BLaER1 (cell line): ENCODE measurements at regions not wholly inside any gene's neighbourhood (a gene's known extent, or its start where the extent isn't known, plus 50 kb on each side); places are given as distances from the start of the nearest gene placed in this dataset.
A peak's percentile ranks its signal among the peaks of the same experiment; 100 is the strongest.
"Not testable (repeated sequence)": the region's sequence is repeated elsewhere in the genome, so short reads cannot be mapped to it uniquely, and the experiment has no call there.

ENCODE experiments used
- H3K27ac ChIP-seq: shearing (Covaris generic); formaldehyde crosslinking; 2 replicates; pipeline ENCODE4 v1.8.1; 2022
- H3K27me3 ChIP-seq: shearing (Covaris generic); formaldehyde crosslinking; 2 replicates; pipeline ENCODE4 v1.8.1; 2022
- H3K36me3 ChIP-seq: shearing (Covaris generic); formaldehyde crosslinking; 2 replicates; pipeline ENCODE4 v1.8.1; 2022
- H3K4me1 ChIP-seq: shearing (Covaris generic); formaldehyde crosslinking; 2 replicates; pipeline ENCODE4 v1.8.1; 2022
- H3K4me2 ChIP-seq: shearing (Covaris generic); formaldehyde crosslinking; 2 replicates; pipeline ENCODE4 v1.8.1; 2022
- H3K4me3 ChIP-seq: shearing (Covaris generic); formaldehyde crosslinking; 2 replicates; pipeline ENCODE4 v1.8.1; 2022
- H3K9ac ChIP-seq: shearing (Covaris generic); formaldehyde crosslinking; 2 replicates; pipeline ENCODE4 v1.8.1; 2022
- H3K9me3 ChIP-seq: shearing (Covaris generic); formaldehyde crosslinking; 2 replicates; pipeline ENCODE4 v1.8.1; 2022
- H4K20me1 ChIP-seq: shearing (Covaris generic); formaldehyde crosslinking; 2 replicates; pipeline ENCODE4 v1.8.1; 2022
- Cebpa-rat ChIP-seq: shearing (Covaris generic); IDR thresholded peaks from 2 replicates; pipeline ENCODE4 v1.8.1; 2022

GRCh38 chr5:63121471-63121870 is 542.9 kb downstream of the LRRC70 start:
- Histone ChIP-seq H3K4me3 (no peak overlapping the region), H3K9me3 (peaks cover 22% of the 10 kb centered on the region), H3K27me3 (no peaks in the 10 kb centered on the region), H3K27ac (no peak overlapping the region), H3K4me1 (peaks cover 55% of the 10 kb centered on the region), H3K36me3 (no peaks in the 10 kb centered on the region), H4K20me1 (no peaks in the 10 kb centered on the region), H3K9ac (no peak overlapping the region), H3K4me2 (peak overlapping the region; percentile 23; the same call in 1 of the 2 replicates)
- TF ChIP-seq Cebpa-rat: no peak

- Histone ChIP-seq H3K9me3 (peaks cover 22% of the 10 kb centered on the region), H3K36me3 (no peaks in the 10 kb centered on the region), H3K9ac (no peak overlapping the region), H3K27me3 (no peaks in the 10 kb centered on the region), H4K20me1 (no peaks in the 10 kb centered on the region), H3K27ac (no peak overlapping the region), H3K4me2 (no peak overlapping the region), H3K4me3 (no peak overlapping the region), H3K4me1 (peaks cover 25% of the 10 kb centered on the region)
- no peak for TF ChIP-seq Cebpa-rat
These were observed 539.6 kb downstream of the LRRC70 start for GRCh38 chr5:63118221-63118620.

GRCh38 chr5:63111891-63112290 is 533.3 kb downstream of the LRRC70 start:
- Histone ChIP-seq H3K4me2 (peak overlapping the region; percentile 8; the same call in 1 of the 2 replicates), H3K9me3 (no peaks in the 10 kb centered on the region)

GRCh38 chr5:63101870-63102269 is 523.3 kb downstream of the LRRC70 start:
- H3K4me3 ChIP-seq: no peak overlapping the region
- H3K27me3 ChIP-seq: no peaks in the 10 kb centered on the region
- no peak overlapping the region for H3K9ac ChIP-seq
- 0 out of 2 replicates have a peak, but pooled peaks cover 4% of the 10 kb centered on the region for H3K9me3 ChIP-seq
- no peak for TF ChIP-seq Cebpa-rat
- no peak overlapping the region for H3K4me2 ChIP-seq
- no peak overlapping the region for H3K27ac ChIP-seq
- H3K4me1 ChIP-seq: no peaks in the 10 kb centered on the region
- no peaks in the 10 kb centered on the region for H3K36me3 ChIP-seq
- H4K20me1 ChIP-seq: no peaks in the 10 kb centered on the region

More at GRCh38 chr5:63111891-63112290, 533.3 kb downstream of the LRRC70 start:
- TF ChIP-seq Cebpa-rat: no peak
- no peak overlapping the region for H3K9ac ChIP-seq
- H4K20me1 ChIP-seq: no peaks in the 10 kb centered on the region
- H3K4me1 ChIP-seq: peaks cover 11% of the 10 kb centered on the region; the same call in 1 of the 2 replicates
- H3K4me3 ChIP-seq: no peak overlapping the region
- no peak overlapping the region for H3K27ac ChIP-seq
- H3K36me3 ChIP-seq: no peaks in the 10 kb centered on the region
- no peaks in the 10 kb centered on the region for H3K27me3 ChIP-seq

- Histone ChIP-seq H3K27me3 (no peaks in the 10 kb centered on the region), H3K4me2 (no peak overlapping the region), H3K4me3 (no peak overlapping the region), H3K9me3 (no peaks in the 10 kb centered on the region), H3K9ac (no peak overlapping the region), H3K4me1 (no peaks in the 10 kb centered on the region), H3K27ac (no peak overlapping the region), H4K20me1 (no peaks in the 10 kb centered on the region), H3K36me3 (no peaks in the 10 kb centered on the region)
- no peak for TF ChIP-seq Cebpa-rat
These were observed 518.7 kb downstream of the LRRC70 start for GRCh38 chr5:63097286-63097685.

- H3K4me3 ChIP-seq: no peak overlapping the region
- no peak overlapping the region for H3K27ac ChIP-seq
- TF ChIP-seq Cebpa-rat: no peak
- H4K20me1 ChIP-seq: no peaks in the 10 kb centered on the region
- no peak overlapping the region for H3K4me2 ChIP-seq
- no peaks in the 10 kb centered on the region for H3K27me3 ChIP-seq
- no peak overlapping the region for H3K9ac ChIP-seq
- H3K36me3 ChIP-seq: no peaks in the 10 kb centered on the region
- H3K4me1 ChIP-seq: no peaks in the 10 kb centered on the region
- peaks cover 12% of the 10 kb centered on the region; the same call in 1 of the 2 replicates for H3K9me3 ChIP-seq
These were observed 516.1 kb downstream of the LRRC70 start for GRCh38 chr5:63094730-63095129.

- TF ChIP-seq Cebpa-rat: no peak
These were observed 510.5 kb downstream of the LRRC70 start for GRCh38 chr5:63089147-63089546.

GRCh38 chr5:63085561-63085960 is 506.9 kb downstream of the LRRC70 start:
- no peak for TF ChIP-seq Cebpa-rat
- Histone ChIP-seq H3K36me3 (no peaks in the 10 kb centered on the region), H3K9me3 (peaks cover 15% of the 10 kb centered on the region; the same call in 1 of the 2 replicates), H3K27ac (no peak overlapping the region), H4K20me1 (no peaks in the 10 kb centered on the region), H3K27me3 (no peaks in the 10 kb centered on the region), H3K4me3 (no peak overlapping the region), H3K4me1 (no peaks in the 10 kb centered on the region), H3K9ac (no peak overlapping the region), H3K4me2 (no peak overlapping the region)

More at GRCh38 chr5:63089147-63089546, 510.5 kb downstream of the LRRC70 start:
- no peaks in the 10 kb centered on the region for H3K4me1 ChIP-seq
- no peaks in the 10 kb centered on the region for H3K27me3 ChIP-seq
- no peak overlapping the region for H3K27ac ChIP-seq
- no peaks in the 10 kb centered on the region for H3K36me3 ChIP-seq
- H3K9me3 ChIP-seq: peaks cover 17% of the 10 kb centered on the region
- no peak overlapping the region for H3K4me3 ChIP-seq
- no peak overlapping the region for H3K4me2 ChIP-seq
- no peaks in the 10 kb centered on the region for H4K20me1 ChIP-seq
- H3K9ac ChIP-seq: no peak overlapping the region

GRCh38 chr5:63083689-63084088 is 505.1 kb downstream of the LRRC70 start:
- H3K27ac ChIP-seq, H3K4me2 ChIP-seq, H3K36me3 ChIP-seq, H3K4me3 ChIP-seq, H4K20me1 ChIP-seq, H3K4me1 ChIP-seq, H3K27me3 ChIP-seq, H3K9ac ChIP-seq: not testable (repeated sequence)
- H3K9me3 ChIP-seq: peaks cover 18% of the 10 kb centered on the region

- H3K36me3 ChIP-seq: no peaks in the 10 kb centered on the region
- H3K4me2 ChIP-seq: no peak overlapping the region
- no peaks in the 10 kb centered on the region for H3K4me1 ChIP-seq
- peaks cover 18% of the 10 kb centered on the region for H3K9me3 ChIP-seq
- no peak overlapping the region for H3K4me3 ChIP-seq
- no peak overlapping the region for H3K9ac ChIP-seq
- H3K27me3 ChIP-seq: no peaks in the 10 kb centered on the region
- no peak overlapping the region for H3K27ac ChIP-seq
- TF ChIP-seq Cebpa-rat: no peak
- H4K20me1 ChIP-seq: no peaks in the 10 kb centered on the region
These were observed 502.8 kb downstream of the LRRC70 start for GRCh38 chr5:63081402-63081801.

- no peak for TF ChIP-seq Cebpa-rat
- Histone ChIP-seq H4K20me1 (no peaks in the 10 kb centered on the region), H3K4me1 (no peaks in the 10 kb centered on the region), H3K9me3 (no peaks in the 10 kb centered on the region), H3K4me2 (no peak overlapping the region), H3K27me3 (no peaks in the 10 kb centered on the region), H3K36me3 (no peaks in the 10 kb centered on the region), H3K27ac (no peak overlapping the region), H3K9ac (no peak overlapping the region), H3K4me3 (no peak overlapping the region)
These were observed 491.4 kb downstream of the LRRC70 start for GRCh38 chr5:63070001-63070400.
